ENCODE measurements at regions not wholly inside any gene's neighbourhood (a gene's known extent, or its start where the extent isn't known, plus 50 kb on each side); places are given as distances from the start of the nearest gene placed in this dataset.

- Histone ChIP-seq H3K36me3 (replicated peaks; ENCODE audit: insufficient read depth, low read length) (no peaks in the 10 kb centered on the region), H3K4me1 (ENCODE audit: low read length) (no peaks in the 10 kb centered on the region), H4K20me1 (ENCODE audit: insufficient read depth, low read length) (no peaks in the 10 kb centered on the region), H3K79me2 (ENCODE audit: low read length) (no peaks in the 10 kb centered on the region), H3K27me3 (replicated peaks; ENCODE audit: insufficient read depth, low read length) (no peaks in the 10 kb centered on the region), H3K4me3 (ENCODE audit: low read length) (no peak overlapping the region), H3K9me3 (replicated peaks; ENCODE audit: insufficient read depth, low read length) (no peaks in the 10 kb centered on the region), H3K4me2 (ENCODE audit: low read depth, low read length) (no peak overlapping the region), H3K9me2 (replicated peaks; ENCODE audit: insufficient read depth, low read length) (no peaks in the 10 kb centered on the region), H3F3A (ENCODE audit: insufficient read depth, low read length) (no peaks in the 10 kb centered on the region), H3K9ac (ENCODE audit: low read length) (no peak overlapping the region), H3K27ac (ENCODE audit: low read length) (no peak overlapping the region), H2AFZ (ENCODE audit: low read length) (no peak overlapping the region)
- DNase-seq, result no peak
- TF ChIP-seq EZH2 (optimal IDR thresholded peaks at IDR 0.05; ENCODE audit: low read depth, low read length) (no peak), CTCF (IDR thresholded peaks at IDR 0.05; ENCODE audit: low read length) (no peak), EZH2phosphoT487 (IDR thresholded peaks at IDR 0.05; ENCODE audit: low read length) (no peak)
Measured at GRCh38 chr11:109884501-109884900, 208.7 kb upstream of the ZC3H12C start.

GRCh38 chr11:109885006-109885405 is 208.2 kb upstream of the ZC3H12C start:
- H4K20me1 ChIP-seq (ENCODE audit: insufficient read depth, low read length), result no peaks in the 10 kb centered on the region

GRCh38 chr11:109892321-109892794 is 200.8 kb upstream of the ZC3H12C start:
- Histone ChIP-seq H3F3A (ENCODE audit: insufficient read depth, low read length) (no peaks in the 10 kb centered on the region), H3K36me3 (replicated peaks; ENCODE audit: insufficient read depth, low read length) (no peaks in the 10 kb centered on the region), H3K9me2 (replicated peaks; ENCODE audit: insufficient read depth, low read length) (no peaks in the 10 kb centered on the region; the same call in 1 of the 2 replicates), H3K4me3 (ENCODE audit: low read length) (no peak overlapping the region), H3K4me1 (ENCODE audit: low read length) (no peaks in the 10 kb centered on the region), H3K9me3 (replicated peaks; ENCODE audit: insufficient read depth, low read length) (no peaks in the 10 kb centered on the region), H4K20me1 (ENCODE audit: insufficient read depth, low read length) (no peaks in the 10 kb centered on the region), H3K27me3 (replicated peaks; ENCODE audit: insufficient read depth, low read length) (no peaks in the 10 kb centered on the region), H3K4me2 (ENCODE audit: low read depth, low read length) (no peak overlapping the region), H3K27ac (ENCODE audit: low read length) (no peak overlapping the region), H3K9ac (ENCODE audit: low read length) (no peak overlapping the region), H3K79me2 (ENCODE audit: low read length) (no peaks in the 10 kb centered on the region), H2AFZ (ENCODE audit: low read length) (no peak overlapping the region)
- no peak for DNase-seq
- no peak for TF ChIP-seq EZH2phosphoT487 (IDR thresholded peaks at IDR 0.05; ENCODE audit: low read length)

More at GRCh38 chr11:109885006-109885405, 208.2 kb upstream of the ZC3H12C start:
- Histone ChIP-seq H3K27ac (ENCODE audit: low read length) (no peak overlapping the region), H3K4me2 (ENCODE audit: low read depth, low read length) (no peak overlapping the region), H3K36me3 (replicated peaks; ENCODE audit: insufficient read depth, low read length) (no peaks in the 10 kb centered on the region), H3K79me2 (ENCODE audit: low read length) (no peaks in the 10 kb centered on the region), H3K4me1 (ENCODE audit: low read length) (no peaks in the 10 kb centered on the region), H3K9ac (ENCODE audit: low read length) (no peak overlapping the region), H3K9me2 (replicated peaks; ENCODE audit: insufficient read depth, low read length) (no peaks in the 10 kb centered on the region), H3K9me3 (replicated peaks; ENCODE audit: insufficient read depth, low read length) (no peaks in the 10 kb centered on the region), H3K27me3 (replicated peaks; ENCODE audit: insufficient read depth, low read length) (no peaks in the 10 kb centered on the region), H3F3A (ENCODE audit: insufficient read depth, low read length) (no peaks in the 10 kb centered on the region), H3K4me3 (ENCODE audit: low read length) (no peak overlapping the region), H2AFZ (ENCODE audit: low read length) (no peak overlapping the region)
- TF ChIP-seq CTCF (IDR thresholded peaks at IDR 0.05; ENCODE audit: low read length), result no peak
- TF ChIP-seq EZH2 (optimal IDR thresholded peaks at IDR 0.05; ENCODE audit: low read depth, low read length), result no peak
- TF ChIP-seq EZH2phosphoT487 (IDR thresholded peaks at IDR 0.05; ENCODE audit: low read length), result no peak
- no peak for DNase-seq

GRCh38 chr11:109894242-109894641 is 198.9 kb upstream of the ZC3H12C start:
- Histone ChIP-seq H3K9ac (ENCODE audit: low read length) (no peak overlapping the region), H3K27ac (ENCODE audit: low read length) (no peak overlapping the region), H3K79me2 (ENCODE audit: low read length) (no peaks in the 10 kb centered on the region), H4K20me1 (ENCODE audit: insufficient read depth, low read length) (no peaks in the 10 kb centered on the region), H3K36me3 (replicated peaks; ENCODE audit: insufficient read depth, low read length) (no peaks in the 10 kb centered on the region), H3K27me3 (replicated peaks; ENCODE audit: insufficient read depth, low read length) (no peaks in the 10 kb centered on the region), H3K9me2 (replicated peaks; ENCODE audit: insufficient read depth, low read length) (no peaks in the 10 kb centered on the region; the same call in 1 of the 2 replicates), H3K4me2 (ENCODE audit: low read depth, low read length) (no peak overlapping the region), H3K9me3 (replicated peaks; ENCODE audit: insufficient read depth, low read length) (no peaks in the 10 kb centered on the region), H3K4me1 (ENCODE audit: low read length) (no peaks in the 10 kb centered on the region), H3F3A (ENCODE audit: insufficient read depth, low read length) (no peaks in the 10 kb centered on the region), H2AFZ (ENCODE audit: low read length) (no peak overlapping the region), H3K4me3 (ENCODE audit: low read length) (no peak overlapping the region)
- no peak for DNase-seq
- TF ChIP-seq CTCF (IDR thresholded peaks at IDR 0.05; ENCODE audit: low read length) (no peak), EZH2 (optimal IDR thresholded peaks at IDR 0.05; ENCODE audit: low read depth, low read length) (no peak), EZH2phosphoT487 (IDR thresholded peaks at IDR 0.05; ENCODE audit: low read length) (no peak)
